ENCODE measurements at regions not wholly inside any gene's neighbourhood (a gene's known extent, or its start where the extent isn't known, plus 50 kb on each side); places are given as distances from the start of the nearest gene placed in this dataset.

GRCh38 chr21:38057626-38058025 is 141.4 kb upstream of the KCNJ6 start:
- Mint-ChIP-seq H3K36me3 (ENCODE audit: insufficient read depth in 2 of 2) (peaks cover 0 to 5% of the 10 kb centered on the region in 2 donors), H3K9me3 (peaks cover 10 to 11% of the 10 kb centered on the region in 2 donors), H3K4me1 (ENCODE audit: low read depth) (no peaks in the 10 kb centered on the region), H3K4me3 (no peak overlapping the region), H3K27ac (no peak overlapping the region), H3K27me3 (ENCODE audit: low read depth) (no peaks in the 10 kb centered on the region)
- DNase-seq, result no peak
- ATAC-seq (replicated peaks in 1 of 2), result no peak

- DNase-seq (no peak), ATAC-seq (replicated peaks in 1 of 2) (no peak)
- Mint-ChIP-seq H3K4me3 (no peak overlapping the region), H3K27ac (no peak overlapping the region), H3K27me3 (ENCODE audit: low read depth) (no peaks in the 10 kb centered on the region), H3K4me1 (ENCODE audit: low read depth) (no peaks in the 10 kb centered on the region), H3K36me3 (ENCODE audit: insufficient read depth in 2 of 2) (peaks cover 0 to 5% of the 10 kb centered on the region in 2 donors), H3K9me3 (peaks cover 9 to 10% of the 10 kb centered on the region in 2 donors)
These were observed 144.3 kb upstream of the KCNJ6 start for GRCh38 chr21:38060533-38060932.

- no peaks in the 10 kb centered on the region for H3K36me3 Mint-ChIP-seq (ENCODE audit: insufficient read depth in 2 of 2)
- H3K4me3 Mint-ChIP-seq, result no peak overlapping the region
- H3K9me3 Mint-ChIP-seq, result peaks cover 0 to 2% of the 10 kb centered on the region in 2 donors
- H3K27ac Mint-ChIP-seq, result no peak overlapping the region
- H3K27me3 Mint-ChIP-seq (ENCODE audit: low read depth), result peaks cover 10% of the 10 kb centered on the region
- no peak for DNase-seq
- no peak for ATAC-seq (replicated peaks in 1 of 2)
- no peaks in the 10 kb centered on the region for H3K4me1 Mint-ChIP-seq (ENCODE audit: low read depth)
These were observed 151.0 kb upstream of the KCNJ6 start for GRCh38 chr21:38067086-38067739.

DNA sequence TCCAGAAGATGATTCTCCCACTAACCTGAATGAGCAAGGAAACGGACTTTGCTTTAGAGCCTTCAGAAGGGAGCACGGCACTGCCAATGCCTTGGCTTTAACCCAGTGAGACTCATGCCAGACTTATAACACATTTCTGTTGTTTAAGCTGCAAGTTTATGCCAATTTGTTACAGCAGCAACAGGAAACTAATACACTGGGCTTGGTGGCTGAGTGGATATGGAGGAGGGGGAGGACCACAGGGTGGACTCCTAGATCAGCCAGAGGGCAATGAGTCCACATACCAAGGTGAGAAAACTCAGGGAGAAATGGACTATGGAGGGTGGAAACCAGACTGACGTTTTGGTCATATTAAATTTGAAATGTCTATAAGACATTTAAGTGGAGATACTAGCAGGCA is 156.2 kb upstream of the KCNJ6 start:
- DNase-seq (no peak), ATAC-seq (replicated peaks in 1 of 2) (no peak)
- H3K36me3 Mint-ChIP-seq (ENCODE audit: insufficient read depth in 2 of 2), result no peaks in the 10 kb centered on the region
- H3K27me3 Mint-ChIP-seq (ENCODE audit: low read depth), result peaks cover 12% of the 10 kb centered on the region
- H3K4me3 Mint-ChIP-seq, result no peak overlapping the region
- no peak overlapping the region for H3K27ac Mint-ChIP-seq
- no peaks in the 10 kb centered on the region for H3K4me1 Mint-ChIP-seq (ENCODE audit: low read depth)
- peaks cover 3 to 9% of the 10 kb centered on the region in 2 donors for H3K9me3 Mint-ChIP-seq

GRCh38 chr21:38075833-38076587 is 159.8 kb upstream of the KCNJ6 start:
- no peak for ATAC-seq (replicated peaks in 1 of 2)
- no peaks in the 10 kb centered on the region for H3K4me1 Mint-ChIP-seq (ENCODE audit: low read depth)

DNA sequence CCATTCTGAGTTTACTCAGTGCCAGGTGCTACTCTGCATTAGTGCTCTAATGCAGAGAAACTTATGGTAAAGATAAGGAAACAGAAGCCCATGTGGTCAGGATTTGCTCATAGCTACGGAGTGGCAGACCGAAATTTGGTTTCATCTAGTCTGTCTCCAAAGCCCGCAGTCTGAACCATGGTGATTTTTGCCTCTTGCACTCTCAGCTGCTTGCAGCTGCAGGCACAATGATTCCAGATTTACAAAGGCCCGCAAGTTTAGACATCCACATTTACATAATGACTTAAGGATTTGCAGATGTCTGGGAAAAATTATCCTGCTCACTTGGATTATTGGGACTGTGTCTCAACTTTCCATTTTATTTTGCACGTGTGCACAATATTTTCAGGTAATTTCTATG is 161.3 kb upstream of the KCNJ6 start:
- Mint-ChIP-seq H3K27me3 (ENCODE audit: low read depth) (peaks cover 8% of the 10 kb centered on the region), H3K9me3 (peaks cover 3 to 8% of the 10 kb centered on the region in 2 donors), H3K4me1 (ENCODE audit: low read depth) (no peaks in the 10 kb centered on the region), H3K4me3 (no peak overlapping the region), H3K36me3 (ENCODE audit: insufficient read depth in 2 of 2) (no peaks in the 10 kb centered on the region), H3K27ac (no peak overlapping the region)
- DNase-seq (no peak), ATAC-seq (replicated peaks in 1 of 2) (no peak)

More at GRCh38 chr21:38075833-38076587, 159.8 kb upstream of the KCNJ6 start:
- no peak overlapping the region for H3K4me3 Mint-ChIP-seq
- DNase-seq, result no peak
- H3K36me3 Mint-ChIP-seq (ENCODE audit: insufficient read depth in 2 of 2), result no peaks in the 10 kb centered on the region
- H3K9me3 Mint-ChIP-seq, result peaks cover 3 to 9% of the 10 kb centered on the region in 2 donors
- no peak overlapping the region for H3K27ac Mint-ChIP-seq
- peaks cover 8% of the 10 kb centered on the region for H3K27me3 Mint-ChIP-seq (ENCODE audit: low read depth)

DNA sequence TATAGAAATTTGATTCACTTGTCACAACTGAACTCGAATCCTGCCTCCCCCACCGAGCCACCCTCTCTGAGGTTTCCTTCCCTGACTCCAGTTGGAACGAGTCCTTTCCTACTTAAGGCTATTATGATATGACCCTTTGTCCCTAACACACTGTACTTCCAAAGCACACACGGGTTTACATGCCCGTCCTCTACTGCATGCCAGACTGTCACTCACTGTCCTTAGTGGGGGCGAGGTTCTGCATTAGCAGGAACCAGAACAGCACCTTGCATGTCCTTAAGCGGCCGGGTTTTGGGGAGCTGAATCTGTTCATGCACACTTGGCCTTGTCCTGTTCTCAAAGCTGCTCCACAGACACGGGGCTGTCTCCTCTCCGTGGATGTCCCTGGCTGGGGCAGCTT is 164.6 kb upstream of the KCNJ6 start:
- Mint-ChIP-seq H3K9me3 (no peaks in the 10 kb centered on the region), H3K36me3 (ENCODE audit: insufficient read depth in 2 of 2) (no peaks in the 10 kb centered on the region), H3K27ac (no peak overlapping the region), H3K27me3 (ENCODE audit: low read depth) (no peaks in the 10 kb centered on the region), H3K4me3 (no peak overlapping the region), H3K4me1 (ENCODE audit: low read depth) (no peaks in the 10 kb centered on the region)
- ATAC-seq (replicated peaks in 1 of 2) (no peak), DNase-seq (no peak)

DNA sequence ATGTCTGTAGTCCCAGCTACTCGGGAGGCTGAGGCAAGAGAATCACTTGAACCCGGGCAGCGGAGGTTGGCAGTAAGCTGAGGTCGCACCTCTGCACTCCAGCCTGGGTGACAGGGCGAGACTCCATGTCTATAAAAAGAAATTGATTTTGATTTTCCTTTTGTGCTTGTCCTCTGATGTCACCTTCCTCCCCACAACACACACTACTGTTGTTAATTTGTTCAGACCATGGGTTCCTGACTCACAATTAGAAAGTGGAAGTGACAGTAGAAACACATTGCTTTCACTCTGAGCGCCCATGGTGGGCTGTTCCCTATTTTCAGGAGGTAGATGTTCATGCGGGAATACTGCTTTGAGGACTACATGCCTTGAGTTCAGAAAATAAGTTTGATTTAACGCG is 165.5 kb upstream of the KCNJ6 start:
- Mint-ChIP-seq H3K36me3 (ENCODE audit: insufficient read depth in 2 of 2) (no peaks in the 10 kb centered on the region), H3K4me3 (no peak overlapping the region), H3K4me1 (ENCODE audit: low read depth) (no peaks in the 10 kb centered on the region), H3K27me3 (ENCODE audit: low read depth) (no peaks in the 10 kb centered on the region), H3K9me3 (no peaks in the 10 kb centered on the region), H3K27ac (no peak overlapping the region)
- no peak for ATAC-seq (replicated peaks in 1 of 2)
- no peak for DNase-seq

GRCh38 chr21:38082936-38083485 is 166.8 kb upstream of the KCNJ6 start:
- ATAC-seq (replicated peaks in 1 of 2) (no peak), DNase-seq (no peak)
- no peak overlapping the region for H3K27ac Mint-ChIP-seq
- no peaks in the 10 kb centered on the region for H3K9me3 Mint-ChIP-seq
- no peaks in the 10 kb centered on the region for H3K27me3 Mint-ChIP-seq (ENCODE audit: low read depth)
- H3K36me3 Mint-ChIP-seq (ENCODE audit: insufficient read depth in 2 of 2), result no peaks in the 10 kb centered on the region
- H3K4me1 Mint-ChIP-seq (ENCODE audit: low read depth), result no peaks in the 10 kb centered on the region
- H3K4me3 Mint-ChIP-seq, result no peak overlapping the region

- no peaks in the 10 kb centered on the region for H3K4me1 Mint-ChIP-seq (ENCODE audit: low read depth)
- H3K27me3 Mint-ChIP-seq (ENCODE audit: low read depth), result no peaks in the 10 kb centered on the region
- no peaks in the 10 kb centered on the region for H3K9me3 Mint-ChIP-seq
- DNase-seq (no peak), ATAC-seq (replicated peaks in 1 of 2) (no peak)
- H3K27ac Mint-ChIP-seq, result no peak overlapping the region
- no peaks in the 10 kb centered on the region for H3K36me3 Mint-ChIP-seq (ENCODE audit: insufficient read depth in 2 of 2)
- no peak overlapping the region for H3K4me3 Mint-ChIP-seq
These were observed 167.3 kb upstream of the KCNJ6 start for GRCh38 chr21:38083535-38083934.

DNA sequence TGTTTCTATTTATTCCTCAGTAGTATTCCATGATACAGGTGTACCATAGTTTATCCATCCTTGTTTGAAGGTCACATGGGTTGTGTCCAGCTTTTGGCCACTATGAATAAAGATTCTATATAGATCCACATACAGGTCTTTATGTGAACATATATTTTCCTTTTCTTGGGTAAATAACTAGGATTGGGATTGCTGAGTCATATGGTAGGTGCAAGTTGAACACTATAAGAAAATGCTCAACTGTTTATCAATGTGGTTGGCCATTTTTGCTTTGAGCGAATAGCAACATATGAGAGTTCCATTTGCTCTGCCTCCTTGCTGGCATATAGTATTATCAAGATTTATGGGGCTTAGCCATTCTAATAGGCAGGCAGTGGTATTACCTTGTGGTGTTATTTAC is 170.2 kb upstream of the KCNJ15 start:
- DNase-seq, result no peak
- H3K4me1 Mint-ChIP-seq (ENCODE audit: low read depth), result no peaks in the 10 kb centered on the region

DNA sequence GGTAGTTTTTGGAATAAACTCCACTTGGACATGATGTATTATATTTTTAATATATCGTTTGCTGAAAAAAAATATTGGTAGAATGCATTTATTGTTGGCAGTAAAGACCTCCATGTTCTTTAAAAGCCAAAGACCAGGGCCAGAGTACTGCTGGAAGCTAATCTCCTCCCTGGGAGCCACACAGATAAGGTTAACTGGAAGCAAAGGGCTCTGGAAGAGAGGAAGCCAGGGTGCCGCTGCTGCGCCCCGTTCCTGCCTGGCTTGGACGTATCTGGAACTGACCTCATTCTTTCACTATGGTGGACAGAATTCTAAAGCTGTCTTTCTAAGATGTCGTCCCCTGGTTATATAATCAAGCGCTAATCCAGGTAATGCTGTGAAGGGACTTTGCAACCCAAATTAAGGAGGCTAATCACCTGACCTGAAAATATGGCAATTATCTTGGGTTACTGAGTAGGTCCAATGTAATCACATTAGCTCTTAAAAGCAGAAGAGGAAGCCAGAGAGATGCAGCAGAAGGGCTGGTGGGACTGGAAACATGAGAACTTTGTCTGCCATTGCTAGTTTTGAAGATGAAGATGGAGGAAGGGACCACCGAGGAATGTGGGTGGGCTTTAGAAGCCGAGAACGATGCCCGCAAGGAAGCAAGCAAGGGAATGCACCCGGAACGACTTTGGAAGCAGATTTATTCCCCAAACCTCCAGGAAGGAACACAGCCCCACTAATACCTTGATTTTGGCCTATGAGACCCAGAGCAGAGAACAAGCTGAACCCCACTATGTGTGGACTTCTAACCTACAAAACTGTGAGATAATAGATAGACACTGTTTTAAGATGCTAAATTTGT is 167.7 kb upstream of the KCNJ15 start:
- ATAC-seq (replicated peaks in 1 of 2) (no peak), DNase-seq (no peak)
- Mint-ChIP-seq H3K27me3 (ENCODE audit: low read depth) (peaks cover 8% of the 10 kb centered on the region), H3K27ac (no peak overlapping the region), H3K4me3 (no peak overlapping the region), H3K36me3 (ENCODE audit: insufficient read depth in 2 of 2) (no peaks in the 10 kb centered on the region), H3K9me3 (peaks cover 0 to 2% of the 10 kb centered on the region in 2 donors), H3K4me1 (ENCODE audit: low read depth) (no peaks in the 10 kb centered on the region)

More for the DNA sequence above, 170.2 kb upstream of the KCNJ15 start:
- H3K27ac Mint-ChIP-seq, result no peak overlapping the region
- H3K4me3 Mint-ChIP-seq, result no peak overlapping the region
- no peaks in the 10 kb centered on the region for H3K27me3 Mint-ChIP-seq (ENCODE audit: low read depth)
- no peaks in the 10 kb centered on the region for H3K9me3 Mint-ChIP-seq
- no peaks in the 10 kb centered on the region for H3K36me3 Mint-ChIP-seq (ENCODE audit: insufficient read depth in 2 of 2)
- ATAC-seq (replicated peaks in 1 of 2), result no peak

GRCh38 chr21:38089763-38090046 is 167.1 kb upstream of the KCNJ15 start:
- Mint-ChIP-seq H3K27me3 (ENCODE audit: low read depth) (peaks cover 13% of the 10 kb centered on the region), H3K27ac (no peak overlapping the region), H3K9me3 (peaks cover 0 to 2% of the 10 kb centered on the region in 2 donors), H3K4me3 (no peak overlapping the region), H3K36me3 (ENCODE audit: insufficient read depth in 2 of 2) (no peaks in the 10 kb centered on the region), H3K4me1 (ENCODE audit: low read depth) (no peaks in the 10 kb centered on the region)
- no peak for ATAC-seq (replicated peaks in 1 of 2)
- no peak for DNase-seq
